H9 (cell line): ENCODE measurements at regions not wholly inside any gene's neighbourhood (a gene's known extent, or its start where the extent isn't known, plus 50 kb on each side); places are given as distances from the start of the nearest gene placed in this dataset.

Experiments
- DNase-seq: peaks from one replicate; pipeline ENCODE4 v3.0.0-alpha.2; 2017
- H2AFZ ChIP-seq: one replicate; pipeline ENCODE4 v1.6.1; 2013; ENCODE audit warnings: mild to moderate bottlenecking, low read length, control low read depth, moderate library complexity
- H2AK5ac ChIP-seq: 2 replicates; pipeline ENCODE4 v1.6.1; 2013; ENCODE audit warnings: low read length, control low read depth, mixed read lengths; ENCODE audit not compliant: insufficient read length
- H2BK120ac ChIP-seq: one replicate; pipeline ENCODE4 v1.6.1; 2013; ENCODE audit warnings: low read depth, mild to moderate bottlenecking, low read length, control low read depth, inconsistent platforms; ENCODE audit not compliant: poor library complexity, severe bottlenecking
- H2BK12ac ChIP-seq: 2 replicates; pipeline ENCODE4 v1.6.1; 2013; ENCODE audit warnings: low read length, control low read depth, mixed read lengths, low read depth; ENCODE audit not compliant: insufficient read length
- H2BK15ac ChIP-seq: 2 replicates; pipeline ENCODE4 v1.6.1; 2013; ENCODE audit warnings: low read depth, low read length, control low read depth
- H2BK20ac ChIP-seq: one replicate; pipeline ENCODE4 v1.6.1; 2013; ENCODE audit warnings: low read depth, mild to moderate bottlenecking, low read length, control low read depth, inconsistent platforms; ENCODE audit not compliant: poor library complexity, severe bottlenecking
- H2BK5ac ChIP-seq: 2 replicates; pipeline ENCODE4 v1.6.1; 2013; ENCODE audit warnings: low read length, control low read depth, mixed read lengths; ENCODE audit not compliant: insufficient read length
- H3K14ac ChIP-seq: 2 replicates; pipeline ENCODE4 v1.6.1; 2013; ENCODE audit warnings: low read length, control low read depth; ENCODE audit not compliant: insufficient read depth
- H3K18ac ChIP-seq: 2 replicates; pipeline ENCODE4 v1.6.1; 2013; ENCODE audit warnings: low read depth, mild to moderate bottlenecking, mixed read lengths, low read length, control low read depth; ENCODE audit not compliant: insufficient read length
- H3K23ac ChIP-seq: 2 replicates; pipeline ENCODE4 v1.6.1; 2013; ENCODE audit warnings: low read length, control low read depth, mixed read lengths, low read depth; ENCODE audit not compliant: insufficient read length
- H3K23me2 ChIP-seq: 2 replicates; pipeline ENCODE4 v1.6.1; 2013; ENCODE audit warnings: low read depth, mild to moderate bottlenecking, mixed read lengths, low read length, control low read depth; ENCODE audit not compliant: insufficient read length, poor library complexity, severe bottlenecking
- H3K27ac ChIP-seq: 2 replicates; pipeline ENCODE4 v1.5.1; 2013; ENCODE audit warnings: low read length, control low read depth, mixed read lengths, low read depth; ENCODE audit not compliant: insufficient read length
- H3K27me3 ChIP-seq: 2 replicates; pipeline ENCODE4 v1.6.1; 2013; ENCODE audit warnings: low read length, control low read depth, inconsistent platforms; ENCODE audit not compliant: insufficient read depth
- H3K4ac ChIP-seq: 2 replicates; pipeline ENCODE4 v1.6.1; 2013; ENCODE audit warnings: low read depth, mild to moderate bottlenecking, control low read depth, inconsistent platforms, low read length, moderate library complexity
- H3K4me1 ChIP-seq: 2 replicates; pipeline ENCODE4 v1.6.1; 2013; ENCODE audit warnings: low read length, control low read depth, inconsistent platforms; ENCODE audit not compliant: insufficient read depth
- H3K4me2 ChIP-seq: 2 replicates; pipeline ENCODE4 v1.6.1; 2013; ENCODE audit warnings: low read length, control low read depth, mixed read lengths; ENCODE audit not compliant: insufficient read length, insufficient read depth
- H3K56ac ChIP-seq: 2 replicates; pipeline ENCODE4 v1.6.1; 2013; ENCODE audit warnings: low read depth, mild to moderate bottlenecking, mixed read lengths, low read length, control low read depth; ENCODE audit not compliant: insufficient read length
- H3K79me1 ChIP-seq: 2 replicates; pipeline ENCODE4 v1.6.1; 2013; ENCODE audit warnings: low read depth, mild to moderate bottlenecking, moderate library complexity, low read length, control low read depth, inconsistent platforms; ENCODE audit not compliant: insufficient read depth, poor library complexity, severe bottlenecking
- H3K79me2 ChIP-seq: 2 replicates; pipeline ENCODE4 v1.6.1; 2013; ENCODE audit warnings: low read length, control low read depth, inconsistent platforms; ENCODE audit not compliant: insufficient read depth
- H3K9ac ChIP-seq: 2 replicates; pipeline ENCODE4 v1.6.1; 2013; ENCODE audit warnings: low read length, control low read depth, mixed read lengths; ENCODE audit not compliant: insufficient read length; ENCODE audit errors: extremely low read depth
- H3K9me3 ChIP-seq: one replicate; pipeline ENCODE4 v1.6.1; 2013; ENCODE audit warnings: low read depth, low read length, inconsistent platforms; ENCODE audit not compliant: control insufficient read depth
- H3T11ph ChIP-seq: one replicate; pipeline ENCODE4 v1.6.1; 2013; ENCODE audit warnings: mild to moderate bottlenecking, low read length, control low read depth, inconsistent platforms
- H4K20me1 ChIP-seq: one replicate; pipeline ENCODE4 v1.6.1; 2013; ENCODE audit not compliant: control insufficient read depth, insufficient read length, insufficient read depth
- H4K5ac ChIP-seq: 2 replicates; pipeline ENCODE4 v1.6.1; 2013; ENCODE audit warnings: low read depth, mild to moderate bottlenecking, mixed read lengths, low read length, control low read depth; ENCODE audit not compliant: insufficient read length
- H4K8ac ChIP-seq: replicated peaks from 2 replicates; pipeline ENCODE4 v1.6.1; 2013; ENCODE audit warnings: low read length, control low read depth, mixed read lengths, low read depth; ENCODE audit not compliant: insufficient read length
- H4K91ac ChIP-seq: 2 replicates; pipeline ENCODE4 v1.6.1; 2013; ENCODE audit warnings: low read depth, mild to moderate bottlenecking, moderate library complexity, mixed read lengths, low read length, control low read depth; ENCODE audit not compliant: insufficient read length
- H3K27ac Mint-ChIP-seq, 3 experiments: 2 replicates in 2 of 3; 3 replicates in 1 of 3; pipeline ENCODE4 v1.8.0; 2020 to 2021; ENCODE audit warnings: mixed read lengths in 3 of 3, mild to moderate bottlenecking in 1 of 3, moderate library complexity in 1 of 3
- H3K27me3 Mint-ChIP-seq: 2 replicates; pipeline ENCODE4 v1.8.0; 2021; ENCODE audit warnings: low read depth, mild to moderate bottlenecking, moderate library complexity, mixed read lengths
- H3K36me3 Mint-ChIP-seq, 3 experiments: 2 replicates in 2 of 3; 3 replicates in 1 of 3; pipeline ENCODE4 v1.8.0; 2020 to 2021; ENCODE audit warnings: low read depth in 3 of 3, mixed read lengths in 3 of 3; ENCODE audit not compliant: insufficient read depth in 1 of 3
- H3K4me1 Mint-ChIP-seq, 2 experiments: 2 replicates each; pipeline ENCODE4 v1.8.0; 2020; ENCODE audit warnings: mixed read lengths in 2 of 2
- H3K4me3 Mint-ChIP-seq, 2 experiments: 2 replicates in 1 of 2; 3 replicates in 1 of 2; pipeline ENCODE4 v1.8.0; 2020 to 2021; ENCODE audit warnings: mild to moderate bottlenecking in 2 of 2, mixed read lengths in 2 of 2, moderate library complexity in 1 of 2
- H3K9me3 Mint-ChIP-seq, 2 experiments: 2 replicates in 1 of 2; 3 replicates in 1 of 2; pipeline ENCODE4 v1.8.0; 2020; ENCODE audit warnings: mild to moderate bottlenecking in 2 of 2, mixed read lengths in 2 of 2, moderate library complexity in 1 of 2
- CTCF ChIP-seq: fragments of 200-600 bp; sonication (generic); conservative IDR thresholded peaks from 3 replicates; pipeline ENCODE4 v1.8.0; 2021; ENCODE audit warnings: antibody characterized with exemption, mild to moderate bottlenecking
- WGBS: extraction: QIAGEN DNeasy Blood & Tissue Kit; methylation state at CpG from one replicate; pipeline ENCODE4 v1.1.7; 2013; ENCODE audit warnings: missing lambda C conversion rate, low lambda C conversion rate, mixed read lengths; ENCODE audit not compliant: insufficient read length; ENCODE audit errors: extremely low coverage; 5-methylcytosine and 5-hydroxymethylcytosine counted together

DNA sequence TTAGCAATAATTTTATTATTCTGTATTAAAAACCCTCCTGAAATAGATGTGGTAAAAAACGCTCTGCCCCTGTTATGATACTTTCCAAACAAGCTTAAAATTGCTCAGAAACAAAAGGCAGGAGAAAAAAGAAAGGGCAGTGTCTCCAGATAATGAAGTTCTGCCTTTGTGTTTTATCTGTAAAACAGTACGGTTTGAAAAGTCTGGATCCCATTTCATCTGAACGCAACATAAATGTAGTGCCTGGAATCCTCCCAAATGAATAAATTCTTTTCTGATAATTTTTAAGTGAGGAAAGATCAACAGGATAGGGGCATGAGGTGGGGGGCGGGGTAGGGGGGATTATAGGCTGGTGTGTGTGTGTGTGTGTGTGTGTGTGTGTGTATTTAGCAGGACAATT is 87.5 kb upstream of the SOX9 start:
- Histone ChIP-seq H3K27ac (no peak overlapping the region), H3K79me2 (no peaks in the 10 kb centered on the region), H3K4me1 (no peaks in the 10 kb centered on the region; the same call in 1 of the 2 replicates), H3K79me1 (no peaks in the 10 kb centered on the region), H3K9ac (no peak overlapping the region), H4K91ac (no peak overlapping the region), H3K23ac (no peak overlapping the region), H2BK15ac (no peak overlapping the region), H3K4ac (no peak overlapping the region), H4K5ac (no peak overlapping the region), H2AFZ (no peak overlapping the region), H2BK120ac (no peak overlapping the region), H3K27me3 (no peaks in the 10 kb centered on the region), H3K4me2 (no peak overlapping the region), H4K20me1 (no peaks in the 10 kb centered on the region), H2AK5ac (no peak overlapping the region), H3K18ac (no peak overlapping the region), H2BK5ac (no peak overlapping the region), H2BK12ac (no peak overlapping the region), H3K56ac (no peak overlapping the region), H3K9me3 (no peaks in the 10 kb centered on the region), H3K14ac (no peak overlapping the region), H4K8ac (no peak overlapping the region), H2BK20ac (no peak overlapping the region), H3K23me2 (no peaks in the 10 kb centered on the region), H3T11ph (no peak overlapping the region)
- H3K36me3 Mint-ChIP-seq: peaks cover 0 to 2% (median 0%) of the 10 kb centered on the region in 3 experiments; a peak in 2 of 7 replicates
- H3K27ac Mint-ChIP-seq: no peak overlapping the region
- no peak overlapping the region for H3K4me3 Mint-ChIP-seq
- TF ChIP-seq CTCF: no peak
- DNase-seq: no peak
- H3K4me1 Mint-ChIP-seq: peaks cover 26 to 43% of the 10 kb centered on the region in 2 experiments
- peaks cover 22% of the 10 kb centered on the region for H3K27me3 Mint-ChIP-seq
- WGBS: no CpG with 5 or more reads among the region's 4 CpGs
- no peaks in the 10 kb centered on the region; a peak in 2 of 5 replicates for H3K9me3 Mint-ChIP-seq
